ENCODE measurements at regions not wholly inside any gene's neighbourhood (a gene's known extent, or its start where the extent isn't known, plus 50 kb on each side); places are given as distances from the start of the nearest gene placed in this dataset.

GRCh38 chr13:74644229-74644628 is 510.0 kb upstream of the KLF12 start:
- DNase-seq = no peak

DNA sequence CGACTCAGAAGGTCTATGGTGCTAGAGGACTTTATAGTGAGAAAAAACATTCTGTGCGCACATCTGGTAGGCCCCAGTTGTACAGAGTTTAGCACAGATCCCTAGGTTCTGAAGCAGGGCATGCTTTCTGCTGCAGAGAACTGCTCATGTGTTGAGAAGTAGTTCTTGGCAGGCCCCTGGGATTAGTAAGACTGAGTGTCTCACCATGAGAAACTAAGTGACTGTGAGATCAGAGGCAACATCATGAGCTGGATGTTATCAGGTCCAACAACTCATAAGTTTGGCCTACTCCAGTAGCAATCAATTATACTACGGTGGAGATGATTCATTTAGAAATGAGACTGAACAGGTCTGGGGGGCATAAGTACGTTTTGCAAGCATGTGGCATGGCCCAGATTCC is 507.4 kb upstream of the KLF12 start:
- no peak for DNase-seq

DNA sequence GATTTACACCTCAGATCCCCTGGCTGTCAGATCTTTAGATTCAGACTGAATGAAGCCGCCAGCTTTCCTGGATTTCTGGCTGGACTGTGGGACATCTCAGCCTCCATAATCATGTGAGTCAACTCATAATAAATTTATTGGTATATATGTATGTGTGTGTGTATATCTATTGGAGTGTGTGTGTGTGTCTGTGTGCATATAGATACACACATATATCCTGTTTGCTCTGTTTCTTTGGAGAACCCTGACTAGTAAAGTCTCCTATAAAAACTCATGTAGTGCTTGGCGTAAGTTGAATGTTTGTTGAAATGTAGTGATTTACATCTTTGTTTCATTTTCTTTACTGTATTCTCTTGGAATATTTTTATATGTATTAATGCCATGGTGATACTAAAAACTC is 499.5 kb upstream of the KLF12 start:
- DNase-seq = no peak

DNA sequence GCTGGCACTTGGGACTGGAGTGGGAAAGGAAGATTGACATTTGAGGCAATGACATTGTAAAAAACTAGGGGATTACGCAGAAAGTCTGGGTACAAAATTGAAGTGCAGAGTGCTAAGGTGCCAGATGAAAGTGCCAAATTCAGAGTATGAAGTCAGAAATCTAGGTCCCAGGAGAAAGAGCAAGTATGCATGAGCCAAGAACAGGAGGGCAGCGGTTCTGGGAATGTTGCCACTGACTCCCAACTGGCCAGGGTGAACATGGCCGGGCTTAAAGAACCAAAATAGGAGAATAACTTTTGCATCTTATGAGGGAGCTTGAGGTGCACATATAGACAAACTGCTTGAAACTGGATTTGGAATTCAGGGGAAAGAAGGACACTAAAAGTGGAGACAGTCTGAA is 495.8 kb upstream of the KLF12 start:
- DNase-seq = no peak

- no peak for DNase-seq
These were observed 491.3 kb upstream of the KLF12 start for GRCh38 chr13:74625541-74625940.

DNA sequence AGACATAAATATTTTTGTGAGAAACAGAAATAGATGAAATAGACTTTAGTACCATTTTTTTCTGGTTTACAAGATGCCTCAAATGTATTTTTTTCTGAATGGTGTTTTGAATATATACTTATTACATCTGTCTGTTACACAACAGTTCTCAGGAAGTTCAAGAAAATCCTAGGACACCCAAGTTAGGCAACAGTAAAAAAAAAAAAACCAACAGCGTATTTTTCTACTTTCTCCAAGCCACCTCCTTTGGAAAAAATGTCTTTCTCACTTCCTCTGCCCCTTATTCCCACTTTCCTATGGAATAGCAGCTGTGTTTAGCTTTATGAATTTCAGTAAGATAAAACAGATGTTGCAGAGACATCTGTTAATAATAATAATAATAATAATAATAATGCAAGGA is 489.6 kb upstream of the KLF12 start:
- no peak for DNase-seq

DNA sequence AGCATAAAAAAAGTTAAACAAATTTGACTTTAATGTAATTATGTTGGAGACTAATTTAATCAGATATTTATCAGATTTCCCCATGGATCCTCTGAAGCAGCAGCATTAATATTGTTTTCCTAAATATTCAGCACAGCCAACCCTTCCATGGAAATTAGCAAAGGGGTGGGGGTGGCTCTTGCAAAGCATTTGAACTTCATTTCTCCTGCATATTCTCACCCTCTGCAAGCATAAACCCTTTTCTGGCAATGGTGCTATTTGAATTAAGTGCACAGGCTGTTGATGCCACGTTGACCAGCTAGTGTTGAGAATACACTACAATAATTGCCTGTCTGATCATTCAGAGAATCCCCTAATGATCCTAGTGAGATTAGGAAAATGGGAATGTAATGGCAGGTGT is 488.1 kb upstream of the KLF12 start:
- DNase-seq = no peak

- DNase-seq = no peak
These were observed 486.5 kb upstream of the KLF12 start for GRCh38 chr13:74620711-74621110.

DNA sequence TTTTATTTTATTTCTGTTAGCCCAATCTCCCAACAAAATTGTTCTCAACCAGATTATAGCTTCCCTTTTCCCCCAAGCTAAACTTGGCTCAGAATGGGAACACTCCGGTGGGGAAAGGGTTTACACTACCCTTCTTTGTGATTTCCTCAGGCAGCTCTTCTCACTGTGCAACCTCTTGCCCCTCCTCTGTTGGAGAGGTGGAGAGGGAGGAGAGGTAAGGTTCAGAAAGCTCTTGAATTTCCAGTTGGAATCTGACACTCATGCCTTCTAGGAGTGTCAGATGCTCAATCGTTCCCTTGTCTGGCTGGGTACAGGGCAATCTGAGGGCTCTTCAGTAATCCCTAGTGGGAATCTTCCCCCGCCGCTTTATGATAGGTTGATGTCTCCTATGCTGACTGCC is 486.1 kb upstream of the KLF12 start:
- DNase-seq = no peak

DNA sequence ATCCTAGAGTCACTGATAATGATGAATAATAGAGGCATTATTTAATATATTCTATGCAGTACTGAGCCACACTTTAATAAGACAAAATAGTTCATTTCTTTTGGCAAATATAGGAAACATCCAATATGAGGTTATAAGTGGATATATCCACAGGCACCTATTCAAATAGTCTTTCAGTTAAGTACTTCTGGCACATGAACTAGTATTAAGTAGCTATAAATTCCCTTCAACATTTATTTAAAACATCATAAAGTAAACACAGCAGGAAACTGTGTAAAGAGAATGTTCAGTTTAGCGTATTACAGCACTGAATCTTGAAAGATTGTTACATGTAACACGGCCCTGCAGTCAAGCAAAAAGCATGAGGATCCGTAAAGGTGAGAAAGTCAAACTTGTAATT is 463.3 kb upstream of the KLF12 start:
- no peak for DNase-seq

DNA sequence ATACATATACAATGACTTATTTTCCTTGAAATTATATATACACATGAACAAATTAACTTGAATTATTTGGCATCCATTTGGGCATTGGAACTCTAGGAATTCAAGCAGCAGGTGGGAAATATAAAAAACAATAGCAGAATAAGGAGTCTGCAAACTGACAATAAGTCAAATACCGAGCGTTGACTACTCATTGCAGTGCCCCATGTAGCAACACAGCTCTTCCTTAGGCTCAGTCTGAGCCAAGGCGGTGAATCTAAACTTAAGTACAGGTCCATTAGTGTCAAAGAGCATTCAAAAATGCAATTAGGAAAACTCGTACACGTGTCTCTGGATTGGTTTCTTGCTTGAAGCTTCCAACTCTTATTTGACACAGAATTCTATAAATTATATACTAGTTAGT is 462.5 kb upstream of the KLF12 start:
- no peak for DNase-seq

GRCh38 chr13:74593688-74594087 is 459.5 kb upstream of the KLF12 start:
- DNase-seq = no peak

DNA sequence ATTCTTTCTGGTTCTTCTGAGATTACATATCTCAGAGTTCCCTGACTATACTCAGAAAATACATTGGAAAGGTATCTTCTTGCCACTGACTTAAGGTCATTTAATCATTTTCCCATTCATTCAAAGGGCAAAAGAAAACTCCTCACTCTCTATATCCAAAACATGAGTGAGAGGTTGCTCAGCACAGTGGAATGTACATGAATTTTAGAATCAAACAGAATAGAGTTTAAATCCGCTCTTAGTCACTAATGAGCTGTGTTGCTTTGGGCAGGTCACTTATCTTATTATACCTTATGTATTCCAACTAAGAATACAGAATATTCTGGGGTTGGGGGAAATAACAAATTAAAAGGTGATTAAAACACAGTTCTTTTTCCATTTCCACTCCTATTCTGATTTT is 452.6 kb upstream of the KLF12 start:
- no peak for DNase-seq

DNA sequence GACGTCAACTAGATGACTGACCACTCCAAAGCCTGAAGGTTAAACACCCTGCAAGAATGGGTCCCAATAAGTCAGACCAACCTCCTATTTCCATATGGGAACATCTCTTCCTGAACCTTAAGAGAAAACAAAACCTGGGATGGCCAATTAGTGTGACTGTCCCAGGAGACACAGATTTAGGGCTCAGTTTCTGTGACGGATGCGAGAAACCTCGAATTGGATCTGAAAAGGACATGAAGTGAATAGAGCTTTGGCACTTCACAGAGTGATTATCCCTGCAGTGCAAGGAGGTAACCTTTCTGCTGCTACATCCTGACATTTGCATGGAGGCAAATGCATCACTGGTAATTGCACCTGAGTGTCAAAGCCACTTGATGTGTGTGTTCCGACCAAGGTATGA is 442.2 kb upstream of the KLF12 start:
- DNase-seq = no peak

- DNase-seq = no peak
These were observed 441.5 kb upstream of the KLF12 start for GRCh38 chr13:74575729-74576125.

- DNase-seq = no peak
These were observed 440.9 kb upstream of the KLF12 start for GRCh38 chr13:74574964-74575728.

- no peak for DNase-seq
These were observed 439.4 kb upstream of the KLF12 start for GRCh38 chr13:74573654-74574053.

DNA sequence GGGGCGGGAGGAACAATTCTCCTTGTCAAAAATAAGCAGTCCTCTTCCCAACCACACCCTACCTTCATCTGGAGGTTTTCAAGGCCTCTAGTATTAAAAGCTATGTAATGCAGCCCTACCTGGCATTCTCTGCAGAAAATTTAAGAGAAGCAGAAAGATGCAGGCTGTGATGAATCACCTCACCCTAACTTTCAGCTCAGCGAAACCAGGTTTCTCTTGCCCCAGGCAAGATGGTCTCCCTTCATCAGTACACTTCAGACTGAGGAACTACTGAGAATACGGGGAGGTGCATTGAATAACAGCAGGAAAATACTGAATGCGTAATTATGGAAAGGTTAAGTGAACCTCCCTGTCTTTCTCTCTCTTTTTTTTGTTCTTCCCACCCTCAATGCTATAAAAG is 437.6 kb upstream of the KLF12 start:
- no peak for DNase-seq

GRCh38 chr13:74570834-74571233 is 436.6 kb upstream of the KLF12 start:
- DNase-seq = no peak

DNA sequence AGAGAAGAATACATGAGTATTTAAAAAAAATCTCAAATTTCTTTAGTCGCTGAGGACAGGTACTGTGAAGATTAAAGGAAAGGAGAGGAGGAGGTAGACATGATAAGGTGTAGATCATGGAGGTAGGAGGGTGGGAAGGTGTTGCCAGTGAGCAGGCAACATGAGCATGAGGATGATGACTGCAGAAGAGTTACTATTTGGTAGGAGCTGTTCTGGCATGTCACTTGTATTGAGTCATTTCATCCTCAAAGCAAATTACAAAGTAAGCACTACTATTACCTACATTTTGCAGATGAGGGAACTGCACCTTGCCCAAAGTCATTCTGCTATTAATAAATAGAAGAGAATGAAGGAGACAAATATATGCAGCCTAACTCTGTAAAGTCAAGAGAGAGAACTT is 435.8 kb upstream of the KLF12 start:
- DNase-seq = no peak

DNA sequence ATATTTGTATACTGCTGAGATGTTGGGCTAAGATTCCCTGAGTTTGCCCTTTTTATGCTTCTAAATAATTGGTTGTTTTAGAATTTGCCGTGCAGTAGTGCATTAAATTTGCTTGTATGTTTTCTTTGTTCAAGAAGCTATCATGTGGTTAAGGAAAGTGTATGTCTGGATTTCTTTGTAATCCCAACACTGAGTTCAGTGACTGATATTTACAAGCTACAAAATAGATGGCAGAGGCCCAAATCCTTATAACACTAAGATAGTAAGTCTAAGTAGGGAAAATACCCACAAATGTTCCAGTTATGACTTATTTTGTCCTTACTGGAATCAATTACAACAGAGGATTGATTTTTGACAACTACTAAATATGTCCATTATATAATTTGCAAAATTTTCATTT is 435.0 kb upstream of the KLF12 start:
- no peak for DNase-seq

DNA sequence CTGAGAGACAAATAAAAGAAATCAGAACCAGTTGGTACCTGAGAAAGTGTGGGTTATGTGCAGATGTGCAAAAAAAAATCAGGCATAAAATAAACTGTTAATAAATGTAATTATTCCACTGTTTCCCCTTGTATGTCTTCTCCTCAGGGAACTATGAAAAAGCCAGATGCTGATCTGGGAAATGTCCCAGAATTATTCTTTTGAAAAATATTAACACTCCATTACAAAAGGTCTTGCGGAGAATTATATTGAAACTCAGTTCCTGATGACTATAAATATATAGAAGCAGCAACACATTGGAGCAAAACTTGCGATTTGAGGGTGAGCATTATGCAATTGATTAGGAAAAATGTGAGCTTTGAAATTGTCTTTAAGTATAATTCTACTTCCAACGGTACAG is 433.3 kb upstream of the KLF12 start:
- DNase-seq = no peak

DNA sequence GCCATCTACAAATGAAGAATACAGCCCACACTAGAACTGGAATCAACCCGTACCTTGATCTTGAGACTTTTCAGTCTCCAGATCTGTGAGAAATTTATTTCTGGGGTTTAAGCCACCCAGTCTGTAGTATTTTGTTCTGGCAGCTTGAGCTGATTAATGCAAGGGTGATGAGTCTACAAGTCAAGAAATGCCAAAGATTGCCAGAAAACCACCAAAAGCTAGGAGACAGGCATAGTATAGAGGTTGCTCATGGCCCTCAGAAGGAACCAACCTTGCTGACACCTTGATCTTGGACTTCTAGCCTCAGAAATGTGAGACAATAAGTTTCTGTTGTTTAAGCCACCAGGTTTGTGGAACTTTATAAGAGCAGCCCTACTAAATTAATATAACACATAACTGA is 428.2 kb upstream of the KLF12 start:
- no peak for DNase-seq

DNA sequence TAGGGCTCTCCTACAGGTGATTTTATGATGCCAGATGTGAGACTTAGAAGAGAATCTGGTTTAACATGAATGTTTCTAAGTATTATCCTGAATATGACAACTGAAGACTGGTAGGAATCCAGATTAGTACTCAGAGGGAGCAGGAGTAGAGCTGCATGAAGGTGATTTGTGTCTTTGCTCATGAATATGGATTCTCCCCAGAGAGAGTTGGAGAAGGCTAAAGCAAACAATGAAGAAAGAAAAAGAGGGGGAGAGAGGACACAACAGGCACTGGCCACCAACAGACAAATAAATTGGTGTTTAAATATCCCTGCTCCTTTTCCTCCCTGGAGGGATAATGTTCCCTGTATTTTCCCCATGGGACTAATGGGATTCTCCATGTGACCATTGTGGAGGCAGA is 427.0 kb upstream of the KLF12 start:
- no peak for DNase-seq

GRCh38 chr13:74560325-74560724 is 426.1 kb upstream of the KLF12 start:
- DNase-seq = no peak

- no peak for DNase-seq
These were observed 423.7 kb upstream of the KLF12 start for GRCh38 chr13:74557870-74558269.

Measured in 8988T (cell line).